ENCODE measurements at regions not wholly inside any gene's neighbourhood (a gene's known extent, or its start where the extent isn't known, plus 50 kb on each side); places are given as distances from the start of the nearest gene placed in this dataset.

DNA sequence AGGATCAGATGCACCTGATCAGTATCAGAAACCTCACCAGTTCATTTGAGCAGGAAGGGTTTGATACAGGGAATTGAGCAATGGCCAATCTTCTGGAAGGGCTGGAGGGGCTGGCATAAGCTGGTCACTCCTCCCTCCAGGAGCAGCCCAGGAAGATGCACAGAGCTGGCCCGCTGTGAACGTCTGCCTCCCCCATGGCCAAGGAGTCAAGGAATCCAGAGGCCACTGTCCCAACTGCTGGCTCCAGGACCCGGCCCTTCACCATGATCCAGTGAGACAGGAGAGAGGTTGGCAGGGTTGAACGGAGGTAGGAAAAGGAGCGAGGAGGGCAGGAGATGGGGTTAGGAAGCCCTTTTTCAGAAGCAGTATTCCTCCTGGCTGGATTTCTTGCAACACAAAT, 113.9 kb upstream of the CST7 start:
- Histone ChIP-seq H3K4me1 (ENCODE audit: control insufficient read depth, insufficient read depth, low read length) (peaks cover 3% of the 10 kb centered on the region), H3K9me3 (replicated peaks; ENCODE audit: low read length) (no peaks in the 10 kb centered on the region), H3K27me3 (ENCODE audit: control insufficient read depth, insufficient read depth, low read length) (no peaks in the 10 kb centered on the region), H3K9ac (ENCODE audit: low read depth, low read length) (no peak overlapping the region), H3K4me2 (ENCODE audit: low read length) (no peak overlapping the region), H3K36me3 (ENCODE audit: insufficient read depth, low read length) (no peaks in the 10 kb centered on the region), H3K4me3 (ENCODE audit: low read length) (no peak overlapping the region)

GRCh38 chr20:24836041-24836533, 113.0 kb upstream of the CST7 start:
- Histone ChIP-seq H3K4me3 (ENCODE audit: low read length) (no peak overlapping the region), H3K4me1 (ENCODE audit: control insufficient read depth, insufficient read depth, low read length) (peaks cover 3% of the 10 kb centered on the region), H3K27me3 (ENCODE audit: control insufficient read depth, insufficient read depth, low read length) (no peaks in the 10 kb centered on the region), H3K4me2 (ENCODE audit: low read length) (no peak overlapping the region), H3K9me3 (replicated peaks; ENCODE audit: low read length) (no peaks in the 10 kb centered on the region), H3K36me3 (ENCODE audit: insufficient read depth, low read length) (no peaks in the 10 kb centered on the region), H3K9ac (ENCODE audit: low read depth, low read length) (no peak overlapping the region)

DNA sequence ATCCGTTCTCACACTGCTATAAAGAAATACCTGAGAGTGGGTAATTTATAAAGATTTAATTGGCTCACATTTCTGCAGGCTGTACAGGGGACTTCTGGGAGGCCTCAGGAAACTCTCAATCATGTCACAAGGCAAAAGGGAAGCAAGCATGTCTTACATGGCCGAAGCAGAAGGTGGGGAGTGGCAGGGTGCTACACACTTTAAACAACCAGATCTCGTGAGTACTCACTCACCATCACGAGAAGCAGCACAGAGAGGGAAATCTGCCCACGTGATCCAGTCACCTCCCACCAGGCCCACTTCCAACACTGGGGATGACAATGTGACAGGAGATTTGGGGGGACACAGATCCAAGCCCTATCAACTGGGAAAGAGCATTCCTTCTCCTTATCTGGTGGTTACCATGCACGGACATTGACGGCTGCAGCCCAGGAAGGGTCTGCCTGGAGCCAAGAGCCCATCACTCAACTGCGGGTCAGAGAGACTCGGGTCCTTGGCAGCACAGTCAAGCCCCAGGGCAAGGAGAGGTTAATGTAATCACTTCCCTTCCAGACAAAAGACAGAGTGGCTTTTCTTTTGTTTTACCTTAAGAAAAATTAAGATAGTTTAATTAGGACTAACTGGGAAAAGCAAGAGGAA, 112.3 kb upstream of the CST7 start:
- Histone ChIP-seq H3K4me3 (ENCODE audit: low read length) (no peak overlapping the region), H3K9me3 (replicated peaks; ENCODE audit: low read length) (no peaks in the 10 kb centered on the region), H3K9ac (ENCODE audit: low read depth, low read length) (no peak overlapping the region), H3K4me2 (ENCODE audit: low read length) (no peak overlapping the region), H3K36me3 (ENCODE audit: insufficient read depth, low read length) (no peaks in the 10 kb centered on the region), H3K4me1 (ENCODE audit: control insufficient read depth, insufficient read depth, low read length) (peaks cover 3% of the 10 kb centered on the region), H3K27me3 (ENCODE audit: control insufficient read depth, insufficient read depth, low read length) (no peaks in the 10 kb centered on the region)

DNA sequence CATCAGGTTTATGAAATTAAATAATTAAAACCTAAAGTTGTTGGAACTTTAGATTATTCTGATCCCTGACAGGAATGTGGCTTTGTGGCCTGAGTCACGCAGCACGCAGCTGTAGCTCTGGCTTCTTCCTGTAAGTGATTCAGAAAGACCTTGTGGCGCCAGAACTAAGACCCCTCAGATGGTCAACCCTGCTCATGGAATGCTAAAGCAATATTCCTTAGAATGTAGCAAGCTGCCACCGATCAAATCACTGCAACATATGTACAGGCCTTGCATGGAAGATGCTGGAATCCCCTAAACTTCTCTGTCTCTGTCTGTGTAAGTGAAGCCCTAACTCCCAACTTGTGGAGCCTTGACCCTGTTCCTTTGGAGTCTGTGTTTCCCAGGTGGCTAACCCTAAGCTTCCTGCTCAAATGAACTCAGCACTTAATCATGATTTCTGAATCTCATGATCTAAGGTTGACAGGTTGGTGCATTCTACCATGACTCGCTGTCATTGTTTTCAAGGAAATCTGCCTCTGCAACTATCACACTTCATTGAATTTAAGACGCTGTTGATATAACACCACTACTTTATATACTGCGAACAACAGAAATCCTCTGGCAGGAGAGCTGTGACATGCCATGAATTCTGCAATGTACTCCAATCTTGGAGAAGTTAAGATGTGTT, 111.2 kb upstream of the CST7 start:
- Histone ChIP-seq H3K4me2 (ENCODE audit: low read length) (no peak overlapping the region), H3K4me1 (ENCODE audit: control insufficient read depth, insufficient read depth, low read length) (peaks cover 3% of the 10 kb centered on the region), H3K9ac (ENCODE audit: low read depth, low read length) (no peak overlapping the region)

DNA sequence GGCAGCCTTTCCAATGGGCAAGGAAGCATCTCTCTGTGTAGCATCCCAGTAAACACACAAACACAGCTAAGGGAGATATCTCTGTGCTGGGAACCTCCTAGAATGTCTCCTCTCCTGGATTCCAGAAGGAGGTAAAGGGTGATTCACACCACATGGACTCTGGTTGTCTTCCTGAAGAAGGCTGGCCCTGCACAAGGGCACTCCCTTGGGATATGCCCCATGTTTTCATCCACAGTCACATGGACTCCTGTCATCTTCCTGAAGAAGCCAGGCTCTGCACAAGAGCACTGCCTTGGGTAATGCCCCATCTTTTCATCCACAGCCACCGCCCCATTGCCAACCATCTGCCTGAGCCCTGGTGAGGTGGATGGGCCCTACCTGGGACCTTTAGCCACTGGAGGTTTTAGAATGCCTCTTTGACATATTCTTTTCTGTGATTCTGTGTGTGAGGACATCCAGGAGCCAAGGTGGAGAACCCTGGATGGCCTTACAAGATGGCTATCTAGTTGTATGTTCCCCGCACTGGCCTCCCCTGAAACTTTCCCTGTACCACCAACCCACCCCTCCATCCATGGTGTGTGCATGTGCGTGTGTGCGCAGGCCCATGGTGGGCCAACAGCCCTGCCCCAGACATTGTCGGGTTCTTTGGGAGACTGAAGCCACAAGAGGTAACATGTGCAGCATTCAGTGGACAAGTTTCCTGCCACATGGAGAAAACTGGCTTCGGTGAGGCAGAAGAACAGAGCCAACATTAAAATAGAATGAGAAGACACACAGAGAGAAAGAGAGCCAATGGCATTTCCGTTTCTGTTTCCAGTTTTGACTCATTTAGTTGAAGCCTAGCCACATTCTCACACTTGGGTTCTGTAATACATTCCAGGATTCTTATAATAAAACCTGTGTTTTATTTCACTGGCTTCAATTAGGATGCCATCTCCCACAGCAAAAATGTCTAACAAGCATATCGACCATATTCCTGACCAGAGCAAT, 110.2 kb upstream of the CST7 start:
- peaks cover 3% of the 10 kb centered on the region for H3K4me1 ChIP-seq (ENCODE audit: control insufficient read depth, insufficient read depth, low read length)
- no peaks in the 10 kb centered on the region for H3K27me3 ChIP-seq (ENCODE audit: control insufficient read depth, insufficient read depth, low read length)
- no peak overlapping the region for H3K4me2 ChIP-seq (ENCODE audit: low read length)
- H3K9me3 ChIP-seq (replicated peaks; ENCODE audit: low read length), result no peaks in the 10 kb centered on the region
- H3K9ac ChIP-seq (ENCODE audit: low read depth, low read length), result no peak overlapping the region
- H3K36me3 ChIP-seq (ENCODE audit: insufficient read depth, low read length), result no peaks in the 10 kb centered on the region
- no peak overlapping the region for H3K4me3 ChIP-seq (ENCODE audit: low read length)

More for the DNA sequence above, 111.2 kb upstream of the CST7 start:
- no peaks in the 10 kb centered on the region for H3K27me3 ChIP-seq (ENCODE audit: control insufficient read depth, insufficient read depth, low read length)
- no peaks in the 10 kb centered on the region for H3K36me3 ChIP-seq (ENCODE audit: insufficient read depth, low read length)
- H3K9me3 ChIP-seq (replicated peaks; ENCODE audit: low read length), result no peaks in the 10 kb centered on the region
- H3K4me3 ChIP-seq (ENCODE audit: low read length), result no peak overlapping the region

DNA sequence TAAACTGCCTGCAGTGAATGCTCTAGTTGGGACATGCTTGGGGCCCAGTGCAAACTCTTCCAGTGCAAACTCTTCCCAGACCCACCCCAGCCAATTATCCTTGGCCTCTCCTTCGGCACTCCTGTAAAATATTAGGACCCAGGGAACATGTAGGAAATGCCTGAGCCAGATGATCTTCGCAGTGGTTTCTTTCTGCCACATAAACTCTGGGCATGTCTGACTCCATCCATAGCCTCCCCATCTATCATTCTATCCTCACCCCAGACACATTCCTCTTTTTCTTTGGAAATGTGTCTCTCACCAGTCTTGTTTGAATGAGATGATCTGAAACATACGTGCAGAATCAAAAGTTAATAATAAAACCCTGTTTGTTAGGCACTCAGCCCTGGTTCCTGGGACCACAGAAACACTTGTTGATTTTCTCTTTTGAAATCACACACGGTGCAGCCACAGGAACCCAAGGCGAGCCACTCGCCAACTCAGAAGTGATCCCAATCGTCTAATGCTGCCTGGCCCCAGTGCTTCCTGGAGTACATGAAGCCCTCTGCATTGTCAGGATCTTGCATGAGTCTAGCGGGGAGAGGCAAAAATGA, 108.9 kb upstream of the CST7 start:
- peaks cover 3% of the 10 kb centered on the region for H3K4me1 ChIP-seq (ENCODE audit: control insufficient read depth, insufficient read depth, low read length)
- no peaks in the 10 kb centered on the region for H3K36me3 ChIP-seq (ENCODE audit: insufficient read depth, low read length)
- no peak overlapping the region for H3K4me3 ChIP-seq (ENCODE audit: low read length)
- no peaks in the 10 kb centered on the region for H3K27me3 ChIP-seq (ENCODE audit: control insufficient read depth, insufficient read depth, low read length)
- H3K4me2 ChIP-seq (ENCODE audit: low read length), result no peak overlapping the region
- no peak overlapping the region for H3K9ac ChIP-seq (ENCODE audit: low read depth, low read length)
- no peaks in the 10 kb centered on the region for H3K9me3 ChIP-seq (replicated peaks; ENCODE audit: low read length)

DNA sequence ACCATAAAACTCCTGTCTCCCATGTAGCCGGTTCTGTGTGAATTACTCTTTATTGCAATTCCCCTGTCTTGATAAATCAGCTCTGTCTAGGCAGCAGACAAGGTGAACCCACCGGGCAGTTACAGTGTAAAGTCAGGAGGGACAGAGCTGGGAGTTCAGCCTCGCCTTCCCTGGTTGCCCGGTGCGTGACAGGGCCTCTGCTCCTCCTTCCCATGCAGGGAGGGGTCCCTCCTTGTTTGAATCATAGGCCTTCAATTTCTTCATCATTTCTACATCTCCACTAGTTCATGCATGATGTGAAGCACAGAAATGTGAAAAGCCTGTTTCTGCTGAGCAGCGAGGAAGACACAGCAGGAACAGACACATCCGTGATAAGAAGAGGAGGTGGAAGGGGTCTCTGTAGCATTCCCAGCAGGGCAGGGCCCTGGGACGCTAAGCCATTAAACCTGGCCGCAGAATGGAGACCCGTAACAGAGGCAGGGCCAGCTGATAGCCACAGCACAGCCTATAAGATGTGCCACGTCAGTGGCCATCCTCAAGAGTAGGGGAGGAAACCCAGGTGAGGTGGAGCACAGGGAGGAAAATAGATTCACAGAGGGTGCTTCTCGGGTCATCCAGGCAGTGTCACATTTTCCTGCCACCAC, 106.7 kb upstream of the CST7 start:
- Histone ChIP-seq H3K4me1 (ENCODE audit: control insufficient read depth, insufficient read depth, low read length) (peaks cover 3% of the 10 kb centered on the region), H3K9ac (ENCODE audit: low read depth, low read length) (no peak overlapping the region), H3K36me3 (ENCODE audit: insufficient read depth, low read length) (no peaks in the 10 kb centered on the region), H3K4me3 (ENCODE audit: low read length) (no peak overlapping the region), H3K4me2 (ENCODE audit: low read length) (no peak overlapping the region), H3K9me3 (replicated peaks; ENCODE audit: low read length) (no peaks in the 10 kb centered on the region), H3K27me3 (ENCODE audit: control insufficient read depth, insufficient read depth, low read length) (no peaks in the 10 kb centered on the region)

GRCh38 chr20:24842918-24843715, 106.0 kb upstream of the CST7 start:
- Histone ChIP-seq H3K4me3 (ENCODE audit: low read length) (no peak overlapping the region), H3K4me1 (ENCODE audit: control insufficient read depth, insufficient read depth, low read length) (peaks cover under 1% of the 10 kb centered on the region), H3K9me3 (replicated peaks; ENCODE audit: low read length) (no peaks in the 10 kb centered on the region), H3K27me3 (ENCODE audit: control insufficient read depth, insufficient read depth, low read length) (no peaks in the 10 kb centered on the region), H3K36me3 (ENCODE audit: insufficient read depth, low read length) (no peaks in the 10 kb centered on the region), H3K9ac (ENCODE audit: low read depth, low read length) (no peak overlapping the region), H3K4me2 (ENCODE audit: low read length) (no peak overlapping the region)

DNA sequence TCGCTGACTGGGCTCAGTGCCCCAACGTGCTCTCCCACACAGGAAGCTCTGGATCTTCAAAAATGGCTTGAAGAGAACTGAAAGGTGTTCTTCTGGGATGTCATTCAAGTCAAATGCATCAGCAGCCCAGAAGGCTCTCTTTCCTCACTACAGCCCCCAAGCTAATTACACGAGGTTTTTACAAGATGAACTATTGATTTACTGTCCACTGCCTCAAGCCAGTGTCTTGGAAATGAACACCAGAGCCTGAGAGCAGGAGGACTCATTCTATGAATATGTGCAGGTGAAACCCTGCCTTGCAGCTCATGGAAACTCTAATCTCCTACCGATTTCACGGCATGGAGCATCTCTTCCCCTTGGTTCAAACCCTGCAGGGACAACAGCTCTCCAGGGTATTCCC, 98.9 kb upstream of the CST7 start:
- no peaks in the 10 kb centered on the region for H3K9me3 ChIP-seq (replicated peaks; ENCODE audit: low read length)
- no peak overlapping the region for H3K9ac ChIP-seq (ENCODE audit: low read depth, low read length)
- no peaks in the 10 kb centered on the region for H3K4me1 ChIP-seq (ENCODE audit: control insufficient read depth, insufficient read depth, low read length)
- H3K27me3 ChIP-seq (ENCODE audit: control insufficient read depth, insufficient read depth, low read length), result peaks cover 9% of the 10 kb centered on the region
- H3K4me2 ChIP-seq (ENCODE audit: low read length), result no peak overlapping the region
- no peaks in the 10 kb centered on the region for H3K36me3 ChIP-seq (ENCODE audit: insufficient read depth, low read length)
- H3K4me3 ChIP-seq (ENCODE audit: low read length), result no peak overlapping the region

- Histone ChIP-seq H3K4me1 (ENCODE audit: control insufficient read depth, insufficient read depth, low read length) (no peaks in the 10 kb centered on the region), H3K4me3 (ENCODE audit: low read length) (no peak overlapping the region), H3K9ac (ENCODE audit: low read depth, low read length) (no peak overlapping the region), H3K4me2 (ENCODE audit: low read length) (no peak overlapping the region), H3K36me3 (ENCODE audit: insufficient read depth, low read length) (no peaks in the 10 kb centered on the region), H3K27me3 (ENCODE audit: control insufficient read depth, insufficient read depth, low read length) (peaks cover 9% of the 10 kb centered on the region), H3K9me3 (replicated peaks; ENCODE audit: low read length) (no peaks in the 10 kb centered on the region)
Measured at GRCh38 chr20:24851346-24852019, 97.6 kb upstream of the CST7 start.

Measured in skeletal muscle satellite cell (primary cell).